SK-MEL-5 (cell line): ENCODE measurements at regions not wholly inside any gene's neighbourhood (a gene's known extent, or its start where the extent isn't known, plus 50 kb on each side); places are given as distances from the start of the nearest gene placed in this dataset.
A peak's percentile ranks its signal among the peaks of the same experiment; 100 is the strongest.

Experiments used
- DNase-seq: peaks from one replicate; pipeline ENCODE4 v3.0.0-alpha.2; 2016; ENCODE audit warnings: low read depth, low spot score
- in situ Hi-C: cut with HindIII; loops from 2 replicates; pipeline ENCODE4 v1.10.0; 2016; ENCODE audit warnings: low sequenced_read_pairs, high pct_unique_total_duplicates, low pct_unique_long_range_greater_than_20kb

- DNase-seq = no peak
- in situ Hi-C loops = no loop called here
Measured at GRCh38 chr1:220971221-220971620, 92.0 kb downstream of the HLX start.

DNA sequence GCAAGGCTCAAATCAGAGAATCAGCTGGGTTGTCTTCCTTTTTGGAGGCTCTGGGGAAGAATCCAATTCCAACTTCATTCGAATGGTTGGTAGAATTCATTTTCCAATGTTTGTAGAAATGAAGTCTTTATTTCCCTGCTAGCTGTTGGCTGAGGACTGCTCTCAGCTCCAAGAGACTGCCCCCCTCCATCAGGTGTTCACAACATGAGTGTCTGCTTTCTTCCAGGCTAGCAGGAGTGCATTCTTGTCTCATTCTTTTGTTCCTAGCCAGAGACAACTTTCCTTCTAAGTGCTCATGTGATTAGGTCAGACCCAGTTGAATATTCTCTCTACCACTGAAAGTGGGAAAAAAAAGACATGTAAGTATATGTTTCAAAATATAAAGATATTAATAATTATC lies 95.2 kb downstream of the HLX start:
- DNase-seq = no peak
- in situ Hi-C loops = no loop called here

GRCh38 chr1:220976390-220976789 lies 97.1 kb downstream of the HLX start:
- no peak for DNase-seq
- in situ Hi-C loops = no loop called here

GRCh38 chr1:220979371-220979770 lies 100.1 kb downstream of the HLX start:
- DNase-seq = no peak
- in situ Hi-C loops = no loop called here

DNA sequence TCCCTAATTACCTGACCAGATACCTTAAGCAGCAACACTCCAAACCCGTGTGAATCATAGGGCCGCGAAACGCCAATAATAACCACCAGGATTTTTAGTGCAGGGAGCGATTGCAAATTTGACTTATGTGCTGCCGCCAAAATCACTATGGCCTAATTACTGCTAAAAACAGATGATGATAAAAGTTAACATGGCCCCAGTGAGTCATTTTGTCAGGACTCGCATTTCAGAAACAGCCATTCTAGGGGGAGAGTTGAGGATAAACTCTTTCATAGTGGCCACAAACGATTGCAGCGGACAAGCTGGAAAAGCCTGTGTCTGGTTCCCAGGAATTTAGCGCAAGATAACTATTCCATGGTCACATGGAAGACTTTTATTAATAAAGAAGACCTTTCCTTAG lies 103.4 kb downstream of the HLX start:
- no peak for DNase-seq
- in situ Hi-C loops = no loop called here

- DNase-seq = peak; percentile 14
- in situ Hi-C loops = no loop called here
Measured at GRCh38 chr1:220983877-220984635, 104.8 kb downstream of the HLX start.

- in situ Hi-C loops = no loop called here
- peak; percentile 9 for DNase-seq
Measured at GRCh38 chr1:220990427-220991339, 111.4 kb downstream of the HLX start.

GRCh38 chr1:220991506-220991905 lies 112.3 kb downstream of the HLX start:
- in situ Hi-C loops = no loop called here
- no peak for DNase-seq

- no peak for DNase-seq
- in situ Hi-C loops = no loop called here
Measured at GRCh38 chr1:220991959-220992704, 112.9 kb downstream of the HLX start.

DNA sequence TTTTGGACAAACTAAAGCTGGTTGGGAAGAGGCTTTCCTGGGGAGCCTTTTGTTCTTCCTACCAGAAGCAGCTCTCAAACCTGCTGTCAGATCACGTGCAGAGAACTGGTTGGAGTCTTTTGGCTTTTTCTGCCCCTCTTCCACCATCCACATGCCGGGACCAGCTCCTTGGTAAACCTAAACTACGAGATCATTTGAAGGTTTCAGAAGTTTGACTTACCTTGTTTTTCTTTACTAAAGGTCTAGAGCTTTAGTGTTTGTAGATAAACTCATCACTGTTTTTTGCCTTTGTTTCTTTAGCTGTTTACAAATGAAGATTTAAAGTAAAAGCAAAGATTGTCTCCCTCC lies 113.4 kb downstream of the HLX start:
- in situ Hi-C loops = no loop called here

DNA sequence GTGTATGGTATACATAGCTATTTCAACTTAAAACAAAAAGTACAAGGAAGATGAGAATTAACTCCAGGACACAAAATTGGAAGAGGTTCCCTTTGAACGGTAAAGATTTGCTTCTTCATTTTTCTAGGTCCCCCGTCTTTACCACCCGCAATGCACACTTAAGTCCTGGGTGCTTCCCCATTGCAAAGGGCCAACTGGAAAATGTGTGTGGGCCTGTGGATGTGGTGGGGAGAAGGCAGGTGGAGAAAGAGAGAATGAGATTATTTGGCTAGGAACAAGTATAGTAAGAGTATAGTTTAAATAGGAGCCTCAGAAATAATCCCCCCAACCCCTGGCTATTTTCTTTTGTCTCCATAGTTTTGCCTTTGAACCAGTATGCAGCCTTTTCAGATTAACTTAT lies 115.4 kb downstream of the HLX start:
- DNase-seq = no peak
- in situ Hi-C loops = no loop called here

More for the DNA sequence above, 113.4 kb downstream of the HLX start:
- DNase-seq = no peak

DNA sequence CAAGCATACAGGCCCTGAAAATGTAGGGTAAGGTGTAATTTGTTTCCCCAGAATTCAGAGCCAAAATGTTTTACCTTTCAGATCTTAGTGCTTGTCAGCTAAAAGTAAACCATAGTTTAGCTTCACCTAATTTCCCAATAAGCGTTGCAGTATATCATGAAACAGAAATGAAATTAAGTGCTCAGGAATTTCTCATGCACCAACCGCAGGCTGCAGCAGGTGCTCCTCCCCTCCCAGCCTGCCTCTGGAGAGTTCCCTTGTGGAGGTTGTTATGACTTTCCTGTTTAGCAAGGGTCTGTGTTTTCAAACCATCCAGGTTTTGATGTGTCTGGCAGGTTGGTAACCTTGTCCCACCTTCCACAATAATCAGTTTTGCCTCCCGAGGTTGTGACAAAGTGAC lies 118.5 kb downstream of the HLX start:
- in situ Hi-C loops = no loop called here
- DNase-seq = no peak

GRCh38 chr1:220999872-221000863 lies 120.9 kb downstream of the HLX start:
- no peak for DNase-seq
- in situ Hi-C loops = no loop called here

- in situ Hi-C loops = no loop called here
- no peak for DNase-seq
Measured at GRCh38 chr1:221001167-221001566, 121.9 kb downstream of the HLX start.

DNA sequence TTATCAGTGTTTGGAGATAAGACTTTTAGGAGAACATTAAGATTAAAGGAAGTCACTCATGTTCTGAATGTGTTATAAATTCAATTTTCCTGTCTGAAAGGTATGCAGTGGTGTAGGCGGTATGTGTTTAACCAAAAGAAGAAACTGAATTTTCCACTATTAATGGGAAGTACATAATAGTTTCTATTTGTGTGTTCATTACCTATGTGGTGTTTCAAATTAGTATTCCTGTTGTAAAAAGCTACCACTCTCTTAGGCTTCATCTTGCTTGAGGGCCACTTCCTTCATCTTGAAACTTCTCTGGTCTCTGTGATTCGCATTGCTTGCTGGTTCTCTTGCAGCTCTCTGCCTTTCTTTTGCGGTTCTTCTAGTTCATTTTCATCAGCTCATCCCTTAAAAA lies 123.4 kb downstream of the HLX start:
- in situ Hi-C loops = no loop called here

DNA sequence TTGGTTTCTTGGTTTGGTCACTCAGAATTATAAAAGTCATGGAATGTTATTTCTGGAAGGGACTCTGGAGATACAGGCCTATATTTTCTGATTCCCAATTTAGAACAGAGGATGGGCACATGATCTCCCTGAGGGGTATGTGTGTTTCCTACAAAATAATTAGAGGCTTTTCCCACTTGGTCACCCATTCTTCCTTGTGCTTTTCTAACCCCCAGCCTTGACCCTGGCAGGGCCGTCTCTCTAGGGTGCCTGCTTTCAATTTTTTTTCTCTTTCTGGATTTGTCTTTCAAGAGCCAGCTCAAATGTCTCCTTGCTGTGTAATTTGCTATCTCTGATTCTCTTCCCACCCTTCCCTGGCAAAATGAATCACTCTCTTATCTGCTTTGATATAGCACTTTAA lies 131.9 kb downstream of the HLX start:
- DNase-seq = no peak
- in situ Hi-C loops = no loop called here

More for the DNA sequence above, 123.4 kb downstream of the HLX start:
- DNase-seq = no peak

GRCh38 chr1:221012120-221012519 lies 132.9 kb downstream of the HLX start:
- in situ Hi-C loops = no loop called here
- DNase-seq = no peak
